OCI-LY3 (cell line): ENCODE measurements at regions not wholly inside any gene's neighbourhood (a gene's known extent, or its start where the extent isn't known, plus 50 kb on each side); places are given as distances from the start of the nearest gene placed in this dataset.

ENCODE experiments used
- CTCF ChIP-seq: fragments of 200-600, 300-600 bp; sonication (generic); IDR thresholded peaks from 2 replicates; pipeline ENCODE4 v1.5.1; 2014; ENCODE audit warnings: antibody characterized with exemption, low read length, low read depth
- EZH2phosphoT487 ChIP-seq: fragments of 200-600 bp; shearing (Covaris generic); IDR thresholded peaks from 2 replicates; pipeline ENCODE4 v1.6.1; 2018; ENCODE audit warnings: antibody characterized with exemption, mixed run types, low read depth

GRCh38 chr7:11957956-11958355, 126.0 kb upstream of the THSD7A start:
- TF ChIP-seq CTCF, result no peak
- no peak for TF ChIP-seq EZH2phosphoT487
